Body of pancreas (tissue), 4 donors: ENCODE measurements at regions not wholly inside any gene's neighbourhood (a gene's known extent, or its start where the extent isn't known, plus 50 kb on each side); places are given as distances from the start of the nearest gene placed in this dataset.

ENCODE experiments used
- ATAC-seq: fragments of 150-250 bp; one replicate; pipeline ENCODE4 v1.9.1; 2016
- DNase-seq, 4 donors: peaks; one replicate each; pipeline ENCODE4 v3.0.0-alpha.2; 2019
- H3K27ac ChIP-seq, 4 donors: fragments of 200-600 bp; sonication (generic); 1 replicate in 3 of 4; 2 replicates in 1 of 4; pipeline versions ENCODE4 v1.5.1 to v1.6.1; 2016 to 2019; ENCODE audit warnings: mild to moderate bottlenecking in 1 of 4, mixed read lengths in 1 of 4, moderate library complexity in 1 of 4
- H3K27me3 ChIP-seq, 2 donors: fragments of 200-600 bp; sonication (generic); one replicate each; pipeline ENCODE4 v1.6.0; 2016; ENCODE audit warnings: mild to moderate bottlenecking in 1 of 2
- H3K36me3 ChIP-seq, 2 donors: fragments of 200-600 bp; sonication (generic); replicated peaks in 1 of 2; 2 replicates each; pipeline ENCODE4 v1.5.1; 2016; ENCODE audit warnings: low read depth in 2 of 2; ENCODE audit not compliant: insufficient read depth in 1 of 2
- H3K4me1 ChIP-seq: fragments of 200-600 bp; sonication (generic); one replicate; pipeline ENCODE4 v1.6.0; 2016
- H3K4me3 ChIP-seq, 2 donors: fragments of 200-600 bp; sonication (generic); 1 replicate in 1 of 2; 2 replicates in 1 of 2; pipeline ENCODE4 v1.5.1; 2016 to 2019
- H3K9me3 ChIP-seq, 3 donors: fragments of 200-600 bp; sonication (generic); 1 replicate in 2 of 3; 2 replicates in 1 of 3; pipeline ENCODE4 v1.5.1; 2016
- CTCF ChIP-seq, 7 experiments: fragments of 450-650 bp in 4 of 7; fragments of 200-600 bp in 3 of 7; sonication (generic) in 3 of 7; IDR thresholded peaks; one replicate each; pipeline ENCODE4 v1.5.1; 2016 to 2019; ENCODE audit warnings: antibody characterized with exemption in 7 of 7
- POLR2A ChIP-seq, 3 donors: fragments of 450-650 bp; IDR thresholded peaks; one replicate each; pipeline ENCODE4 v1.6.1; 2016; ENCODE audit warnings: antibody characterized with exemption in 3 of 3, mild to moderate bottlenecking in 2 of 3
- WGBS, 2 donors: methylation state at CpG; one replicate each; pipeline ENCODE4 v1.1.5; 2017; 5-methylcytosine and 5-hydroxymethylcytosine counted together
- intact Hi-C: fragments of 100-400 bp; cut with DNase I; formaldehyde crosslinking; loops from one replicate; pipeline ENCODE4 v1.15.1; 2023

GRCh38 chr2:164205347-164205746 is 415.9 kb downstream of the GRB14 start:
- Histone ChIP-seq H3K27me3 (no peaks in the 10 kb centered on the region), H3K36me3 (no peaks in the 10 kb centered on the region), H3K9me3 (no peaks in the 10 kb centered on the region), H3K4me3 (no peak overlapping the region), H3K27ac (no peak overlapping the region), H3K4me1 (no peaks in the 10 kb centered on the region)
- no peak for ATAC-seq
- no peak for DNase-seq
- no peak for TF ChIP-seq POLR2A (IDR thresholded peaks at IDR 0.05)
- no peak for TF ChIP-seq CTCF (IDR thresholded peaks at IDR 0.05)
- intact Hi-C loops: no loop called here
- 12 to 19% methylated on average over 1 of the region's 1 CpG for WGBS, 2 donors

GRCh38 chr2:164203131-164203530 is 418.2 kb downstream of the GRB14 start:
- Histone ChIP-seq H3K4me3 (no peak overlapping the region), H3K36me3 (no peaks in the 10 kb centered on the region), H3K27ac (no peak overlapping the region), H3K4me1 (no peaks in the 10 kb centered on the region), H3K27me3 (no peaks in the 10 kb centered on the region), H3K9me3 (no peaks in the 10 kb centered on the region)
- intact Hi-C loops: no loop called here
- ATAC-seq (no peak), DNase-seq (no peak)
- WGBS, 2 donors: 48 to 55% methylated on average over 3 of the region's 3 CpGs
- TF ChIP-seq POLR2A (IDR thresholded peaks at IDR 0.05) (no peak), CTCF (IDR thresholded peaks at IDR 0.05) (no peak)

GRCh38 chr2:164198256-164198655 is 423.0 kb downstream of the GRB14 start:
- Histone ChIP-seq H3K27ac (no peak overlapping the region), H3K9me3 (no peaks in the 10 kb centered on the region), H3K36me3 (no peaks in the 10 kb centered on the region), H3K4me3 (no peak overlapping the region), H3K4me1 (no peaks in the 10 kb centered on the region), H3K27me3 (no peaks in the 10 kb centered on the region)
- intact Hi-C loops: no loop called here
- 35 to 41% methylated on average over 1 of the region's 1 CpG for WGBS, 2 donors
- ATAC-seq: no peak
- no peak for TF ChIP-seq POLR2A (IDR thresholded peaks at IDR 0.05)
- no peak for TF ChIP-seq CTCF (IDR thresholded peaks at IDR 0.05)
- no peak for DNase-seq

GRCh38 chr2:164190700-164191099 is 430.6 kb downstream of the GRB14 start:
- intact Hi-C loops: no loop called here
- Histone ChIP-seq H3K36me3 (no peaks in the 10 kb centered on the region), H3K27ac (no peak overlapping the region), H3K4me1 (no peaks in the 10 kb centered on the region), H3K4me3 (no peak overlapping the region), H3K9me3 (no peaks in the 10 kb centered on the region), H3K27me3 (no peaks in the 10 kb centered on the region)
- TF ChIP-seq CTCF (IDR thresholded peaks at IDR 0.05) (no peak), POLR2A (IDR thresholded peaks at IDR 0.05) (no peak)
- no peak for ATAC-seq
- no peak for DNase-seq
- WGBS, 2 donors: 32 to 35% methylated on average over 4 of the region's 4 CpGs

- intact Hi-C loops: no loop called here
- no peaks in the 10 kb centered on the region for H3K9me3 ChIP-seq
- no peaks in the 10 kb centered on the region for H3K4me1 ChIP-seq
- no peak overlapping the region for H3K4me3 ChIP-seq
- 69 to 77% methylated on average over 2 of the region's 2 CpGs for WGBS, 2 donors
- ATAC-seq (no peak), DNase-seq (no peak)
- H3K36me3 ChIP-seq: no peaks in the 10 kb centered on the region
- H3K27ac ChIP-seq: no peak overlapping the region
- no peaks in the 10 kb centered on the region for H3K27me3 ChIP-seq
- no peak for TF ChIP-seq POLR2A (IDR thresholded peaks at IDR 0.05)
- TF ChIP-seq CTCF (IDR thresholded peaks at IDR 0.05): no peak
Measured at GRCh38 chr2:164189851-164190250, 431.4 kb downstream of the GRB14 start.
